Upper lobe of left lung (tissue), 4 donors: ENCODE measurements at regions not wholly inside any gene's neighbourhood (a gene's known extent, or its start where the extent isn't known, plus 50 kb on each side); places are given as distances from the start of the nearest gene placed in this dataset.

Source experiments
- CTCF ChIP-seq, 6 experiments: fragments of 450-650 bp in 4 of 6; fragments of 200-600 bp in 2 of 6; sonication (generic) in 2 of 6; IDR thresholded peaks; one replicate each; pipeline ENCODE4 v1.5.1; 2016 to 2019; ENCODE audit warnings: antibody characterized with exemption in 6 of 6
- EP300 ChIP-seq, 4 donors: sonication (generic); formaldehyde crosslinking; IDR thresholded peaks; one replicate each; pipeline ENCODE4 v1.5.1; 2017; ENCODE audit warnings: antibody characterized with exemption in 4 of 4, control low read depth in 2 of 4
- POLR2A ChIP-seq, 4 donors: fragments of 450-650 bp; IDR thresholded peaks; one replicate each; pipeline ENCODE4 v1.5.1; 2016 to 2017; ENCODE audit warnings: antibody characterized with exemption in 4 of 4, mild to moderate bottlenecking in 2 of 4
- POLR2AphosphoS5 ChIP-seq, 2 donors: sonication (generic); formaldehyde crosslinking; IDR thresholded peaks; one replicate each; pipeline ENCODE4 v1.5.1; 2017; ENCODE audit warnings: antibody characterized with exemption in 2 of 2

DNA sequence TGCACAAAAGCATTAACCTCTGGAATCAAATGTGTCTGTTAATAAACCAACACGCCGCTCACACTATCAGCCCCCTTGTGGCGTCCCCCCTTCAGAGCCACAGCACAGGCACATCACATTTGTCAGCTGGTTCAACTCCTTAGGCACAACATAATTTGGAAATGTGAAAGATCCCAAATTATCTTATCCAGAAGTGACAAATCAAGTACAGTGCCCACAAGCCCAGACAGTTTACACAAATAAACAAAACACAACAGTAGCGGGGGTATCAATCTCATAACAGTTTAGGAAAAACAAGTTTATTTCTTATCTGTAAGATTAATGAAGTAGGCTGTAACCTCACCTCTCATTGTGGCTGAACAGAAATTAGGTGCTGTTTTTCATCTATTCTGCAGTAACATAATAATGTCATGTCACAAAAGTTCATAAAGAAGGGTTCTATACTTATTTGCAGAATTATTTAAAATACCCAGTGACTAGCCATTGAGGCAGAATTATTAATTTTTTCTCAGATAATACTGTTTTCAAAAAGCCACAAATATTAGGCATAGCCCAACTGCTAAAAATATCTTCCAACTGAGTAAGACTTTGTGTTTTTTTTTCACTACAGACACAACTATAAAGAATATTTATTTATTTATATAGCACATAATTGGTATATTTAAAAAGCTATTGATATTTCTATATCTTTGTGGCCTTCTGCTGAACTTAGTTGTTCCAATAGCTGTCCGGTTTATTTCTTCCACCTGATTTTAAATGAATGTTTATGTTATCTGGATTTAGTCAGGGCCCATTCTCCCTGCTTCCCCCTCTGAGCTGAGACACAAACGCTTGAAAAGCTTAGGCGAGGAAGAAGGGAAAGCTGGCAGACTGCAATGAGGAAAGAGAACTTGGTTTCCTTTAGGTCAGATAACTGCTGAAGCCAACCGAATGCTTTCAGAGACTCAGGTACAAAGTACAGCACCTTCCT lies 214.7 kb downstream of the QDPR start:
- TF ChIP-seq CTCF (IDR thresholded peaks at IDR 0.05) = no peak
- no peak for TF ChIP-seq POLR2AphosphoS5 (IDR thresholded peaks at IDR 0.05)
- TF ChIP-seq POLR2A (IDR thresholded peaks at IDR 0.05) = no peak
- no peak for TF ChIP-seq EP300 (IDR thresholded peaks at IDR 0.05)
